DOHH2 (cell line): ENCODE measurements at regions not wholly inside any gene's neighbourhood (a gene's known extent, or its start where the extent isn't known, plus 50 kb on each side); places are given as distances from the start of the nearest gene placed in this dataset.

Source experiments
- EZH2phosphoT487 ChIP-seq: fragments of 200-600 bp; sonication (generic); IDR thresholded peaks from 2 replicates; pipeline ENCODE4 v1.6.1; 2017; ENCODE audit warnings: borderline replicate concordance, mild to moderate bottlenecking, antibody characterized with exemption, low read length, moderate library complexity, mixed read lengths
- TF ChIP-seq, protein P1 (sequence below): fragments of 200-600 bp; sonication (generic); IDR thresholded peaks from one replicate; pipeline ENCODE4 v1.5.1; 2014; ENCODE audit warnings: antibody characterized with exemption, mild to moderate bottlenecking, low read depth, low read length; ENCODE audit not compliant: poor library complexity, severe bottlenecking

DNA sequence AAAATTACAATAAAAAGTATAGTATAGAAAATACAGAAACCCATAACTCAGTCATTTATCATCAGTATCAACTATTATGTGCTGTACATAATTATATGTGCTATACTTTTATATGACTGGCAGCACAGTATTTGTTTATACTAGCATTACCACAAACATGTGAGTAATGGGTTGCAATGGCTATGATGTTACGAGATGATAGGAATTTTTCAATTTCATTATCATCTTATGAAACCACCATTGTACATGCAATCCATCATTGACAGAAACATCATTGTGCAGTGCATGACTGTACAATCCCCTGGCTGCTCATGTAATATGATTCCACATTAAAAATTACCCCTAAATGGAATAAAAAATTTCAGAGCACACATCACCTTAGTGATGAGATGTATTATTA lies 55.7 kb upstream of the TMEM229A start:
- TF ChIP-seq, protein P1, sequence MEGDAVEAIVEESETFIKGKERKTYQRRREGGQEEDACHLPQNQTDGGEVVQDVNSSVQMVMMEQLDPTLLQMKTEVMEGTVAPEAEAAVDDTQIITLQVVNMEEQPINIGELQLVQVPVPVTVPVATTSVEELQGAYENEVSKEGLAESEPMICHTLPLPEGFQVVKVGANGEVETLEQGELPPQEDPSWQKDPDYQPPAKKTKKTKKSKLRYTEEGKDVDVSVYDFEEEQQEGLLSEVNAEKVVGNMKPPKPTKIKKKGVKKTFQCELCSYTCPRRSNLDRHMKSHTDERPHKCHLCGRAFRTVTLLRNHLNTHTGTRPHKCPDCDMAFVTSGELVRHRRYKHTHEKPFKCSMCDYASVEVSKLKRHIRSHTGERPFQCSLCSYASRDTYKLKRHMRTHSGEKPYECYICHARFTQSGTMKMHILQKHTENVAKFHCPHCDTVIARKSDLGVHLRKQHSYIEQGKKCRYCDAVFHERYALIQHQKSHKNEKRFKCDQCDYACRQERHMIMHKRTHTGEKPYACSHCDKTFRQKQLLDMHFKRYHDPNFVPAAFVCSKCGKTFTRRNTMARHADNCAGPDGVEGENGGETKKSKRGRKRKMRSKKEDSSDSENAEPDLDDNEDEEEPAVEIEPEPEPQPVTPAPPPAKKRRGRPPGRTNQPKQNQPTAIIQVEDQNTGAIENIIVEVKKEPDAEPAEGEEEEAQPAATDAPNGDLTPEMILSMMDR: no peak
- TF ChIP-seq EZH2phosphoT487: no peak
